IPS-NIHi7 (cell line): ENCODE measurements at regions not wholly inside any gene's neighbourhood (a gene's known extent, or its start where the extent isn't known, plus 50 kb on each side); places are given as distances from the start of the nearest gene placed in this dataset.

ENCODE experiments used
- DNase-seq: peaks from one replicate; pipeline ENCODE4 v3.0.0; 2012; ENCODE audit warnings: mixed read lengths; ENCODE audit errors: extremely low spot score

DNA sequence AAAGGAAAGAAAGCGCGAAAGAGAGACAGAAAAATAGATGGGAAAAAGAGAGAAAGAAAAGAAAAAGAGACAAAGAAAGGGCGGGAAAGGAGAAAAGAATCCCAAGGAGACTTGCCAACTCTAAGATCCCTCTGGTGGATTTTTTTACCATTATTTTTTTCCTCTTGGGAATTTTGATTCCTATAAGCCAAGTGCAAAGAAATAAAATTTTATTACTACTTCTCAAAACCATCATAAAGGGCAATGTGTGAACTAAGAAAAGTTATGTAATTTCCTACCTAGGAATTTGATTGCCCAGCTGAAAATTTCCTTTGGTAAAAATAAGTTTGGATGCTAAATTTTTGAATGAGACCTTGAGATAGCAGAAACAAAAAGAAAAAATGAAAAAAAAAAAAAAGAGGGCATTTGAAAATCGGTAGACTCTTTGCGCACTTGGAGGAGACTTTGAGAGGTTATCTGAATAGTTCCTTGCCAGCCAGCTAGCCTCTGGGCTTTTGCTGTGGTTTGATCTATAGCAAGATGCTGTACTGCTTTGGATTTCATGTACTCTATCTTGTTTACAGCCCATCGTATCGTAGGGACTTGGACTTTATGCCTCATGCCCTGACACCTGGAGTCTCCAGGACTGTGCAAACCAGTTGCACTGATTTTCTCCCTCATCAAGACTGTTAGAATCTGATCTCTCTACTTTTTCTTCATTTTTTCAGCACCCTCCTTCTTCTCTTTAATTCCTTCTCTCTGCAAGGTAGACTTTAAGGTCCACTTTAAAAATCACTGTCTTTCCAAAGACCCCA, 535.4 kb upstream of the MKI67 start:
- DNase-seq = no peak

- no peak for DNase-seq
Measured at GRCh38 chr10:128662520-128662919, 536.3 kb upstream of the MKI67 start.

DNA sequence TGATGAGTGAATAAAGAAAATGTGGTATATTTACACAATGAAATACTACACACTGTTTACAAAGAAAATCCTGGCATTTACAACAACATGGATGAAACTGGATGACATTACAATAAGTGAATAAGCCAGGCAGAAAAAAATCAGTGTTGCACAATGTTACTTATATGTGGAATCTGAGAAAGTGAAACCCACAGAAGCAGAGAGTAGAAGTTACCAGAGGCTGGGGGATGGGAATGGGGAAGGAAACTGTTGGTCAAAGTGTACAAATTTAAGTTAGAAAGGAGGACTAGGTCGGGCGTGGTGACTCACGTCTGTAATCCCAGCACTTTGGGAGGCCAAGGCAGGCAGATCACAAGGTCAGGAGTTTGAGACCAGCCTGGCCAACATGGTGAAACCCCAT, 538.5 kb upstream of the MKI67 start:
- DNase-seq = no peak

- DNase-seq = no peak
Measured at GRCh38 chr10:128675405-128675804, 549.2 kb upstream of the MKI67 start.

GRCh38 chr10:128680116-128680515, 553.9 kb upstream of the MKI67 start:
- DNase-seq = no peak

DNA sequence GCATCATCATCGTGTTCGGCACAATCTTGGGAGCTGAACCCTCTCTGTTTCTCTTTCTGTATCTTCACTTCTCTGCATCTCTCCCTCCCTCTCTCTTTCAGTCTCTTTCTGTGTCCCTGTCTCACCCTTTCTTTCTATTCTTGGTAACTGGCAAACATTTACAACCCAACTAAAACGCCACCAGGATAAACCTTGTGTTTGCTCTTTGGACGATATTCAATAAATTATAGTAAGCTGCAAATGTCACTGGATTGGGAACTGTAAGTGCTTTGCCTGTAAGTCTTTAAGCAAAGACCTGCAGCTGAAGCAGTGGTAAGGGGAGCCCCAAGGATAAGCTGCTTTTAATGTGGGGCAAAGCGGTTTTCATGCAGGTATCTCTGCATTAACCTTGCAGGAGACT, 558.0 kb upstream of the MKI67 start:
- DNase-seq = no peak

GRCh38 chr10:128686630-128687278, 560.5 kb upstream of the MKI67 start:
- DNase-seq = no peak

DNA sequence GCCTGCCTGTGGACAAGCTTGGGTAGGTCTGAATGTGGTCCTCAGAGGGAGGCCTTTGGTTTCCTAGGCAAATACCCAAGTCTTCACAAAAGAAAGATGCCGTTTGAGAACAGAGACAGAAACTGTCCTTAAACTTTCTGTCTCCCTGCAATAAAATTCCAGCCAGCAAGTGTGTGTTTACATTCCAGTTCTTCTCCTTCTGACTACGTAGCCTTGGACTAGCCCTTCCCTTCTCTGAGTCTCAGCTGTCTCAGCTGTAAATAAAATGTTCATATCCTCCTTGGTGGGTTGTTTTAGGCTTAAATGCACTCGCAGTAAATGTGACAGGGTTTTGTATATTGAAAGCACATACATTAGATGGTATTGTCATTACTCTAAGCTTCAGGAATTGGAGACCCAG, 561.2 kb upstream of the MKI67 start:
- DNase-seq = no peak

DNA sequence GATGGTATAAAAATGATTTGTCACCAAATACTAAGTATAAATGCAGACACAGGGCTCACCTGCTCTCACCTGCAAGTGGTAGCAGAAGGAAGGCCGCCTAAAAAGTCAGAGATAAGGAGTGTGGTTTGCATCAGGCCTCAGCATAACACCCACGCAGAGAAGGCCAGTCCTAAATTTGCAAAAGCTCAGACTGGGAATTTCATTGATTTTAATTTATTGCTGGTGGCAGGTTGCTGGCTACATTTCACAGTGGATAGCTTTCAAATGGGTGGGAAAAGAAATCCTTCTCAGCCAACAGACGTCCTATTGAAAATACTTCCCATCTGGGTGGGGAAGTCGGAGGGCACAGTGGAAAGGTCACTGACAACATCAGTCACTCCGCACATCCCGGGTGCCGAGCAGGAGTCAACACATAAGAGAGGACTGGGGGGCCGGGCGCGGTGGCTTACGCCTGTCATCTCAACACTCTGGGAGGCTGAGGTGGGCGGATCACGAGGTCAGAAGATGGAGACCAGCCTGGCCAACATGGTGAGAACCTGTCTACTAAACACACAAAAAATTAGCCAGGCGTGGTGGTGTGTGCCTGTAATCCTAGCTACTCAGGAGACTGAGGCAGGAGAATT, 561.8 kb upstream of the MKI67 start:
- DNase-seq = no peak

DNA sequence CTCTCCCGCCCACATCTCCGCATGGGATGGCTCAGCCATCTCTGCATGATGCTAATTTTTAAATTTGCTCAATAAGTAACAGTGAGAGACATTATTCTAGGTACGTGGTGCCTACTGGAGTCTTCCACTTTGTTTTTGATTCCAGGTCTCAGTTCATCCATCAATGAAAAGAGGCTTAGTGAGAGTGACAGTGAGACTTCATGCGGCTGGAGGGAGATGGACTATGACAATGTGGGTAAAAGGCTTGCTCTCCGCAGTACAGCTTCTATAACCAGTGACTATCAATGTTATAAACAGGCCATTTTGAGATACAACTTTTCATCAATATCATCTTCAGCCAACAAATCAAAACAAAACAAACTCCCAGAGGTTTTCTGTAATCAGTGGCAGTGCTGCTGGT, 563.4 kb upstream of the MKI67 start:
- no peak for DNase-seq

DNA sequence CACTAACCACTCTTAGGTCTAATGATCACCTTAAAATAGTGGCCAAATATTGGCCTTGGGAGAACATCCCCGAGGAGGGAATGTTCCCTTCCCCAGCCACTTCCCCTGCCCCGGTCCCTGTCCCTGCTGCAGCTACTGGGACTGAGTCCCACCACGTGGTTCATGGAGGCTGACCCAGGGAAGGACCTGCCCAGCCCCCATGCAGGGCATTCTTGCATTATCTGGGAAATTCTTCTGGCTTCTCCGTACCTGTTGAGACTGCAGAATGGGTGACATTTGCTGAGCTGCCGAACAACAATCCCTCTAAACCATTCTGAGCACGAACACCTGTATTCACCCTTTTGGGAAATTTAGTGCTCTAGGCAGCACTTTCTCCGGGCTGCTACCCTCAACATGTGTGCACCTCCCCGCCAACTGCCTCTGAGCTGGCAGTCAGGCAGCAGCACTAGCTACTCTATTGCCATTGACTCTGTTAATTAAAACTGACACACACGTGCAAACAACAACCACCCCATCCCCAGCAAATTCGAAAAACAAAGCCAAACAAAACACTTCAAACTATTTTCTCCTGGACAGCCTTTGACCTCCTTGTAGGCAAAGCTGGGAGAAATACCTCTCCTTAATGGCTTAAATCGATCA, 567.4 kb upstream of the MKI67 start:
- peak; percentile 31 for DNase-seq

DNA sequence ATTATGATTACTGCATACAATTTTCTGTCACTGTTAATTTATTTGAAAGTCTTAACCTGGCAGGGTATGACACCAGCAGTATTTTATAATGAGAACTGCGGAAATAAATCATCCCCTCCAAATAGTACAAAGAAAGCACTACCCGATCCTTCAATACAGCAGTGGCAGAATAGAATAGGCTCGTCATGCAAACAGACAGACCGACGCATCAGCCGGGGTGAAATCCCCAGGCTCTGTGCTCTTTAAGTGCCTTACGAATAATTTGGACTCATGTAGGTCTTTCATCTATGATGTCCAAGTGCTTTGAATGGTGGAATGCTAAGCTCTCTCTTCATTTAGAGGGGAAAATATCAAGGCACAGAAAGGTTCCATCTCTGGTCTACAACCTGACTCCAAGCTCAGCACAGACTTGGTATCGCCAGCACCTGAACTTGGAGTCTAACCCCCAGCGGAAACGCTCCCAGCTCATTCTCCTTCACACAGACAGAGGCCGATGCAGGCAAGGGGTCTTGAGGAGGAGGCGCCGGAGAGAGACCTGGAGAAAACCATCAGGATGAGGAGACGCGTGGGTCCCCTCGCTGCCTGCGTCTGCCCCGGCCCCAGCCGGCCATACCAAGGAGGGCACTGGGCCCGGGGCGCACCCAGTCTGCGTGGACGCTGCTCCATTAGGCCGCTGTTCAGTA, 568.1 kb upstream of the MKI67 start:
- no peak for DNase-seq

- no peak for DNase-seq
Measured at GRCh38 chr10:128694851-128695725, 568.9 kb upstream of the MKI67 start.

DNA sequence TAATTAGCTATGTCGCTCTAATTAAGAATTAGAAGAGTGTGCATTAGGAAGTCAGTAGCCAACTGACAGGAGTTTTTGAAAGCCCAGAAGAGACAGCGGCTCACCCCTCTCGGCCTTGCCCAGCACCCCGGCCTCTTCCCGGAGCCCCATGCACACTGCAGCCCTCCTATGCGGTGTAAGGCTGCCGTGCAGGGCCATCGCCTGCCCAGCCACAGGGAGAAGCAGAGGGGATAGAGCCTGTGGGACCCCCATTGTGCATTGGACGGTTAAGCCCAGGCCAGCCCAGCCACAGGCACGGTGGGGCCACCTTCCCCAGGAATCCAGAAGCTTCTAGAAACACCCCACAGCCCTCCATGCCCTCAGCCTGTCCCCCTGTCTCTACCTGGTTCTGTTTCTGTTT, 569.7 kb upstream of the MKI67 start:
- DNase-seq = no peak

GRCh38 chr10:128697437-128697836, 571.2 kb upstream of the MKI67 start:
- DNase-seq = no peak

GRCh38 chr10:128701381-128701780, 575.2 kb upstream of the MKI67 start:
- no peak for DNase-seq

GRCh38 chr10:128701837-128702236, 575.6 kb upstream of the MKI67 start:
- DNase-seq = no peak

DNA sequence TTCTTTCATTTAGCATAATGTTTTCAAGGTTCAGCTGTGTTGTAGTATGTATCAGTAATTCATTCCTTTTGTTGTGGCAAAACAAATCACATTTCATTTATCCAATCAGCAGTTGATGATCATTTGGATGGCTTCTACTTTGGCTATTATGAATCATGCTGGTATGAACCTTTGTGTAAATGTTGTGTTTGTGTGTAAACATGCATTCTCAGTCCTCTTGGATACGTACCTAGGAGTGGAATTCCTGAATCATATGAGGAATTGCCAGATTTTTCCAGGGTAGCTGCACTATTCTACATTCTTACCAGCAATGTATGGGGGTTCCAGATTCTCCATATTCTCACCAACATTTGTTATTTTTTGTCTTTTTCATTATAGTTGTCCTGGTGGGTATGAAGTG, 578.5 kb upstream of the MKI67 start:
- DNase-seq = no peak

DNA sequence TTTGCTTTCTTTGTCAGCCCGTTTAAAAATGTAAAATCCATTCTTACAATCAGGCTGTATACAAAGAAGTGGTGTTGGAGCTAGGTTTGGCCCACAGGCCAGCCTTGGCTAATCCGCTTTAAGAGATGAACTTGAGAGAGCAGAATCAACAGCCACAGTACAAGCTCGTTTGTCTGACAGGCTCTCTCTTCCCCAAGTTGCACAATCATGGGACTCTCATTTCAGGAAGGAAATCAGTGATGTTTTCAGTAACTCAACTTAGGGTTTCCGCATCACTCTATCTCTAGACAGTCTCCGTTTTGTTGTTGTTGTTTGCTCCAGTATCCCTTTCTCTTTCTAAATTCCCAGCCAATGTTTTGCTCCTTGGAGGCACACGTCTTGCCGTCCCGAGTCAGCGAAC, 582.0 kb upstream of the MKI67 start:
- no peak for DNase-seq

GRCh38 chr10:128709686-128710085, 583.5 kb upstream of the MKI67 start:
- DNase-seq = no peak
